ENCODE measurements at regions not wholly inside any gene's neighbourhood (a gene's known extent, or its start where the extent isn't known, plus 50 kb on each side); places are given as distances from the start of the nearest gene placed in this dataset.

DNA sequence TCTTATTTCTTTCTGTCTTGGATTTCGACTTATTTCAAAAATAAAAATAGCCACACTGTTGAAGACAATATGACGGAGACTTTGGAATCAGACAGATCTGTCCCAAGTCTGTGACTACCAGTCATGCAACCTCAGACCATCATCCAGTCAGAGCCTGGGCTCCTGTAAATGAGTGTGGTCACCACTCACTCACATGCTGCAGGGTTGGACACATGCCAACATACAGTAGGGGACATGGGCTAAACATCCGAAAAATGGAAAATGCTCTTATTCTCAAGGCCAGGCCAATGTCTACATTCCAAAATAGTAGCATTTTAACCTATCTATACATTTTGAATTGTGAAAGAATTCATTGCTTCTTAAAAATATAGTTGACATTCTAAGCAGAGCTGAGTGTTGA lies 75.5 kb upstream of the EDNRB start:
- DNase-seq, result no peak

- no peak for DNase-seq
These were observed 72.4 kb upstream of the EDNRB start for GRCh38 chr13:77991003-77991402.

DNA sequence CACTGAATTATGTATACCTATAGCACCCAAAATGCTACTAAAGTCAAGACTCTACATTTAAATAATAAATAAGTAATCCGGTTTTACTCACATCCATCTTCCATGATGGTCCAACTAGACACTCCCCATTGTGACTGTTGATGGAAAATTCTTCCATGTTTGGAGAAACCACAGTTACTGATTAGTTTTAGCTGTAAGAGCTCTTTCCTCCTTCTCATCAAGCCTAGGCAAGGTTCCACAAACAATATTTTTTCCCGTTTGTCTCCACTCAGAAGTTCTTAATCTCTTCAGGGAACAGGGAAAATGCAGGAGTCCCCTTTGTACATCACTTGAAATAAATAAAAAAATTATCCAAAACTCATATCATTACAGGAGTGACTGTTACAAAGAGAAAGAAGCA lies 70.7 kb upstream of the EDNRB start:
- no peak for DNase-seq

- DNase-seq, result no peak
These were observed 69.7 kb upstream of the EDNRB start for GRCh38 chr13:77988355-77988754.

DNA sequence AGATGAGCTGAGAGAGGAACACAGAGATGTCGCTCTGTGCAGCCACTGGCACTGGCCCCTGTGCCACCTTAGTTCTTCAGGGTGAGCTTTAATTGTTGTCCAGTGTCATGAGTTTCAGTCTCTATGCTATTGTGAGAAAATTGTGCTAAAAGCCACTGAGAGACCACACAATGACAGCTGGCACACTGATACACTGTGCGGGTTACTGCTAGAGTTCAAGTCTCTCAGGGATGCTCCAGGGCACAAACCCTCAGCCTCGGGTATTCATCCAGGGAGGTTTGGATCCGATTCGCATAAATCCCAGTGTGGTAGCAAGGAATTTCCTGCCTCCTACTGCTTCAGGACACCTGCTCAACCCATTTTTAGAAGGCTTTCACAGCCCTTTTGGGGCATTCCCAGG lies 68.1 kb upstream of the EDNRB start:
- no peak for DNase-seq

GRCh38 chr13:77985866-77986636 lies 67.4 kb upstream of the EDNRB start:
- no peak for DNase-seq

- DNase-seq, result no peak
These were observed 62.8 kb upstream of the EDNRB start for GRCh38 chr13:77981281-77981881.

DNA sequence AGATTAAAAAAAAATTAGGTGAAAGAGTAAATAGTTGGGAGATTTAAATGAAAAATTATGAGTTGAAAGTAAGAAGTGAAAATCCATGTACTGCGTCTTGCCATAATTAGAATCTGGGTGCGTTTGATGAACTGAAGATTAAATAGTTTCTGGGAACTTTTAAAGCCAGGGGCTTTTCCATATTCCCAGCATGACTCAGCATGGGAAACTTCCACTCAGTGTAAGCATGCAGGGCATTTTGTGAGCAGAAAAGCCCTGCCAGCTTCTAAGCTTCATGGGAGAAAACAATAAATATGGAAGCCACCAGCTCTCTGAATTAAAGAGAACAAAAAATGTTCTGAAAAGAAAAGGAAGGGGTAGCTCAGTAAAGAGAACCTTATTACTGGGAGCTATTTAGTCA lies 62.0 kb upstream of the EDNRB start:
- no peak for DNase-seq

DNA sequence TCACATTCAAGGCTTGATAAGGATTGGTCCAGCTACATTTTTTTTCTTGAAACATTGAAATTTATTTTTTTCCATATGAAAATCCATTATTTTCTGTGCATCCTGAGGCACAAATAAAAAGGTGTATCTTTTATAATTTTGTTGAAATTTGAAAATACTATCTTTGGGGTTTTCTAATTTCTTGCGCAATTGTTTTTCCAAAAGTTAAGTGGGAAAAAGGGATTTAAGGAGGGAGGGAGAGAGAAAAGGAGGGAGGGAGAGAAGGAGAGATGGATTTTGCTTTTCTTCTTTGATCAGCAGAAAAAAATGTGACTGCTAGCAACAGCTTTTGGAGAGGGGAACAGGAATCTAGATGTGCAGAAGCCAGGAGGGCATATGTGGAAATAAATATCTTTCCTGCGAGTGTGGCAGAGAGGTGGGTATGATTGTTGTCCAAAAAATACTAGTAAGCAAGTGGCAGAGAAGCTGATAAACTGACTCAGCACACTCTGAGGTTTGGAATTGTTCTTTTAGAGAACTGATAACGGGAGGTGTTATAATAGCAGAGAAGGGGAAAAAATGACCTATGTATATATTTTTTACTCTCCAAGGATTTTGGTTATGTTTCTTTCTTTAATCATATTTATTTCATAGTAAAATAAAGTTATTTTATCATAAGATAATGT lies 61.2 kb upstream of the EDNRB start:
- no peak for DNase-seq

GRCh38 chr13:77975358-77976042 lies 56.9 kb upstream of the EDNRB start:
- no peak for DNase-seq

DNA sequence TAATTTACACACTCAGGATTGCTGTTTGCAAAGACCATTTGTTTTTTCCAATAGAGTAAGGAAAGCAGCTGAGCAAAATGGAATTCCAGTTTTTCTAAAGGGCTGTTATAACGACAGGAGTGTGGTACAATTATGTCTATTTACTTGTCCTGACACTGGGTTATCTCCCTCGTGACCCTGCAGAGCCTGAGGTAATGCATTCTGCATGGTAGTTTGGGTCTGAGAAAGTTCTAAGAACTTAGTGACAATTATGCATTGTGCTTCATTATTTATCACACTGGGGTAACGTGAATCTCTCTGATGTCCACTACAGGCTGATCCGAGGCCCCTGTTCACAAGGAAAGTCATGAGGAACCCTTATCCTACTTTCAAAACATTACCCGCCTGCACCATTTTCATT lies 50.7 kb upstream of the EDNRB start:
- no peak for DNase-seq
